ENCODE measurements at regions not wholly inside any gene's neighbourhood (a gene's known extent, or its start where the extent isn't known, plus 50 kb on each side); places are given as distances from the start of the nearest gene placed in this dataset.

DNA sequence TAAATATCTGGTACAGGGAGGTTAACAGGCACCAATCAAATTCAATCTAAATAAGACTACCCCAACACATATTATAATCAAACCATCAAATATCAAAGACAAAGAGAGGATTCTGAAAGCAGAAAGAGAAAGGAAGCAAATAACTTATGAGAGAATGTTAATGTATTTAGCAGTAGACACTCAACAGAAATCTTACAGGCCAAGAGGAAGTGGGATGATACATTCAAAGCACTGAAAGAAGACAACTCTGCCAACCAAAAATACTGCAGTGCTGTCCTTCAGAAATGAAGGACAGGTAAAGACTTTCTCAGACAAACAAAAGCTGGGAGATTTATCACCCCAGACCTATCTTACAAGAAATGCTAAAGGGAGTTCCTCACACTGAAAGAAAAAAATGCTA is 95.9 kb upstream of the PTHLH start:
- H3K36me3 Mint-ChIP-seq (ENCODE audit: low read depth): no peaks in the 10 kb centered on the region

DNA sequence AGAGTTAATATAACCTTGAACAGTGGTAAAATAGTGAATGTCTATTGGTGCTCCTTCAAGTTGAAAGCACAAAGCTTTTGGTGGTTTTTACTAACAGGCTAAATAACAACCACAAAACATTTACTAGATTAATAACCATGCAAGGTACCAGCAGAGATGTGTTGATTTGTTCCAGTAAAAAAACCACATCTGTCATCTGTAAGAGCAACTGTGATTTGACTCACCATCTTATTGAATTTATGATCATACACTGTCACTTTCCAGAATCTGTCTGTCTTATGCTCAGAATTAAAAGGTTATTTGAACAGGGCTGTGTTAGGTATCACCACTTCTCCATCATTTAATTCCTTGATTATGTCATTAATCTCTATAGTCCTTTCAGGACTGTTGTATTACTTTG is 107.0 kb upstream of the PTHLH start:
- Mint-ChIP-seq H3K27ac (no peak overlapping the region), H3K36me3 (ENCODE audit: low read depth) (no peaks in the 10 kb centered on the region), H3K9me3 (peaks cover 7% of the 10 kb centered on the region), H3K4me1 (no peaks in the 10 kb centered on the region), H3K4me3 (no peak overlapping the region), H3K27me3 (ENCODE audit: insufficient read depth) (no peaks in the 10 kb centered on the region)
- Histone ChIP-seq H3K4me1 (ENCODE audit: control insufficient read depth, insufficient read depth, low read length) (no peaks in the 10 kb centered on the region), H3K9me3 (ENCODE audit: control insufficient read depth, low read length) (no peaks in the 10 kb centered on the region), H3K27me3 (ENCODE audit: control insufficient read depth, insufficient read depth, low read length, poor library complexity, severe bottlenecking) (no peaks in the 10 kb centered on the region), H3K27ac (ENCODE audit: low read depth, low read length) (no peak overlapping the region), H3K36me3 (ENCODE audit: control insufficient read depth, insufficient read depth, low read length) (no peaks in the 10 kb centered on the region), H3K4me3 (ENCODE audit: low read length) (no peak overlapping the region), H3K9ac (ENCODE audit: extremely low read depth, low read length, poor library complexity, severe bottlenecking) (no peak overlapping the region)
- TF ChIP-seq, protein P1, sequence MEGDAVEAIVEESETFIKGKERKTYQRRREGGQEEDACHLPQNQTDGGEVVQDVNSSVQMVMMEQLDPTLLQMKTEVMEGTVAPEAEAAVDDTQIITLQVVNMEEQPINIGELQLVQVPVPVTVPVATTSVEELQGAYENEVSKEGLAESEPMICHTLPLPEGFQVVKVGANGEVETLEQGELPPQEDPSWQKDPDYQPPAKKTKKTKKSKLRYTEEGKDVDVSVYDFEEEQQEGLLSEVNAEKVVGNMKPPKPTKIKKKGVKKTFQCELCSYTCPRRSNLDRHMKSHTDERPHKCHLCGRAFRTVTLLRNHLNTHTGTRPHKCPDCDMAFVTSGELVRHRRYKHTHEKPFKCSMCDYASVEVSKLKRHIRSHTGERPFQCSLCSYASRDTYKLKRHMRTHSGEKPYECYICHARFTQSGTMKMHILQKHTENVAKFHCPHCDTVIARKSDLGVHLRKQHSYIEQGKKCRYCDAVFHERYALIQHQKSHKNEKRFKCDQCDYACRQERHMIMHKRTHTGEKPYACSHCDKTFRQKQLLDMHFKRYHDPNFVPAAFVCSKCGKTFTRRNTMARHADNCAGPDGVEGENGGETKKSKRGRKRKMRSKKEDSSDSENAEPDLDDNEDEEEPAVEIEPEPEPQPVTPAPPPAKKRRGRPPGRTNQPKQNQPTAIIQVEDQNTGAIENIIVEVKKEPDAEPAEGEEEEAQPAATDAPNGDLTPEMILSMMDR (conservative IDR thresholded peaks at IDR 0.05): no peak
- no peak for DNase-seq

More for the DNA sequence above, 95.9 kb upstream of the PTHLH start:
- H3K27ac Mint-ChIP-seq: no peak overlapping the region
- H3K9me3 ChIP-seq (ENCODE audit: control insufficient read depth, low read length): peaks cover 8% of the 10 kb centered on the region
- no peaks in the 10 kb centered on the region for H3K36me3 ChIP-seq (ENCODE audit: control insufficient read depth, insufficient read depth, low read length)
- peaks cover 13% of the 10 kb centered on the region for H3K4me1 Mint-ChIP-seq
- peaks cover 20% of the 10 kb centered on the region for H3K27me3 ChIP-seq (ENCODE audit: control insufficient read depth, insufficient read depth, low read length, poor library complexity, severe bottlenecking)
- peaks cover 10% of the 10 kb centered on the region for H3K27me3 Mint-ChIP-seq (ENCODE audit: insufficient read depth)
- no peak overlapping the region for H3K9ac ChIP-seq (ENCODE audit: extremely low read depth, low read length, poor library complexity, severe bottlenecking)
- no peaks in the 10 kb centered on the region for H3K4me1 ChIP-seq (ENCODE audit: control insufficient read depth, insufficient read depth, low read length)
- TF ChIP-seq, protein P1 (conservative IDR thresholded peaks at IDR 0.05): no peak
- H3K4me3 ChIP-seq (ENCODE audit: low read length): no peak overlapping the region
- H3K4me3 Mint-ChIP-seq: no peak overlapping the region
- H3K27ac ChIP-seq (ENCODE audit: low read depth, low read length): no peak overlapping the region
- no peak for DNase-seq
- H3K9me3 Mint-ChIP-seq: peaks cover 4% of the 10 kb centered on the region

DNA sequence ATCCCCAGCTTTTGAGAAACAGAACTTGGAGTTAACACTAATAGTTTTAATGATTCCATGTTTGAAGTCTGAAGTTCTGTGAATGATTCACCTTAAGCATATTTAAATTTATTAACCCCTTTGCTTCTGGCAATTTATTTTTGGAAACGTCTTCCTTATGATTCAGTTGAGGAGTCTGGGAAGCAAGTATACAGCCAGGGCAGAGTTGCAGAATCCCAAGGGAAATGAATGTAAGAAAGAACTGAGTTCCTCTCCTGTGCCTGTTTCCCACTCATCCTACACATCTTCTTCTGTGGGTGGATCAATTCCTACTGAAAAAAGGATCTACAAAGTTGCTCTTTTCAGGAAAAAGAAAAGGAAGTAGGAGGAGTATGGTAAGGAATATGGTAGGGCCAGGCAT is 108.2 kb upstream of the CCDC91 start:
- Histone ChIP-seq H3K9ac (ENCODE audit: extremely low read depth, low read length, poor library complexity, severe bottlenecking) (no peak overlapping the region), H3K27me3 (ENCODE audit: control insufficient read depth, insufficient read depth, low read length, poor library complexity, severe bottlenecking) (no peaks in the 10 kb centered on the region), H3K4me1 (ENCODE audit: control insufficient read depth, insufficient read depth, low read length) (no peaks in the 10 kb centered on the region), H3K9me3 (ENCODE audit: control insufficient read depth, low read length) (no peaks in the 10 kb centered on the region), H3K27ac (ENCODE audit: low read depth, low read length) (no peak overlapping the region), H3K4me3 (ENCODE audit: low read length) (no peak overlapping the region), H3K36me3 (ENCODE audit: control insufficient read depth, insufficient read depth, low read length) (no peaks in the 10 kb centered on the region)
- 90% methylated on average over 1 of the region's 1 CpG; no CpG with 5 or more reads in 1 of the 2 experiments for WGBS, 2 experiments (ENCODE audit: insufficient coverage in 1 of 2, insufficient read length in 1 of 2)
- no peak overlapping the region for H3K27ac Mint-ChIP-seq
- H3K9me3 Mint-ChIP-seq: peaks cover under 1% of the 10 kb centered on the region
- H3K4me1 Mint-ChIP-seq: no peaks in the 10 kb centered on the region
- TF ChIP-seq, protein P1 (conservative IDR thresholded peaks at IDR 0.05): no peak
- H3K27me3 Mint-ChIP-seq (ENCODE audit: insufficient read depth): no peaks in the 10 kb centered on the region
- no peak for DNase-seq
- H3K36me3 Mint-ChIP-seq (ENCODE audit: low read depth): no peaks in the 10 kb centered on the region
- H3K4me3 Mint-ChIP-seq: no peak overlapping the region
